GM12875 (cell line): ENCODE measurements at regions not wholly inside any gene's neighbourhood (a gene's known extent, or its start where the extent isn't known, plus 50 kb on each side); places are given as distances from the start of the nearest gene placed in this dataset.

ENCODE experiments used
- H3K4me3 ChIP-seq: one replicate; pipeline ENCODE4 v1.5.1; 2011; ENCODE audit warnings: low read depth, low read length, control low read depth
- TF ChIP-seq, protein P1 (sequence below): IDR thresholded peaks from 2 replicates; pipeline ENCODE4 v1.5.1; 2011; ENCODE audit warnings: low read depth, mild to moderate bottlenecking, control low read depth, inconsistent platforms, low read length, moderate library complexity, borderline replicate concordance; ENCODE audit not compliant: insufficient read depth

GRCh38 chr2:14182227-14182946 lies 450.1 kb upstream of the LRATD1 start:
- TF ChIP-seq, protein P1, sequence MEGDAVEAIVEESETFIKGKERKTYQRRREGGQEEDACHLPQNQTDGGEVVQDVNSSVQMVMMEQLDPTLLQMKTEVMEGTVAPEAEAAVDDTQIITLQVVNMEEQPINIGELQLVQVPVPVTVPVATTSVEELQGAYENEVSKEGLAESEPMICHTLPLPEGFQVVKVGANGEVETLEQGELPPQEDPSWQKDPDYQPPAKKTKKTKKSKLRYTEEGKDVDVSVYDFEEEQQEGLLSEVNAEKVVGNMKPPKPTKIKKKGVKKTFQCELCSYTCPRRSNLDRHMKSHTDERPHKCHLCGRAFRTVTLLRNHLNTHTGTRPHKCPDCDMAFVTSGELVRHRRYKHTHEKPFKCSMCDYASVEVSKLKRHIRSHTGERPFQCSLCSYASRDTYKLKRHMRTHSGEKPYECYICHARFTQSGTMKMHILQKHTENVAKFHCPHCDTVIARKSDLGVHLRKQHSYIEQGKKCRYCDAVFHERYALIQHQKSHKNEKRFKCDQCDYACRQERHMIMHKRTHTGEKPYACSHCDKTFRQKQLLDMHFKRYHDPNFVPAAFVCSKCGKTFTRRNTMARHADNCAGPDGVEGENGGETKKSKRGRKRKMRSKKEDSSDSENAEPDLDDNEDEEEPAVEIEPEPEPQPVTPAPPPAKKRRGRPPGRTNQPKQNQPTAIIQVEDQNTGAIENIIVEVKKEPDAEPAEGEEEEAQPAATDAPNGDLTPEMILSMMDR = no peak
- H3K4me3 ChIP-seq = no peak overlapping the region

GRCh38 chr2:14185906-14186305 lies 446.6 kb upstream of the LRATD1 start:
- no peak overlapping the region for H3K4me3 ChIP-seq
- TF ChIP-seq, protein P1 = no peak

DNA sequence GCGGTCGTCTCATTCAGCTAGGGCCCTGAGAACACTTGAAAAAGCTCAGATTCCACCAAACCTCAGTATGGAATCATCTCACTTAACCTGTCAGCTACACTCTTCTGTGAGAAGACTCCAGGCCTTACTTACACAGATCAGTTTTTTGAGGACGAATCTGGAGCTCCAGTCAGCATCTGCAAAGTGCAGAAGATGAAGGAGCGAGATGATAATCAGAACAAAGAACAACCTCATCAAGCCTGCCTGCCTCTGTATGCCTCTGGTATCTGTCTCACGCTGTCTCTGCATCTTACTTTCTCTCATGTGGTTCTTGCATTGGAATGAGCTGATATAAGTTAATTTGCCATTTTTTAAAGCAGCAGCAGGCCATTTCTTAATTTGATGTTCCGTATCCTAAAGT lies 444.1 kb upstream of the LRATD1 start:
- TF ChIP-seq, protein P1 = no peak
- no peak overlapping the region for H3K4me3 ChIP-seq

DNA sequence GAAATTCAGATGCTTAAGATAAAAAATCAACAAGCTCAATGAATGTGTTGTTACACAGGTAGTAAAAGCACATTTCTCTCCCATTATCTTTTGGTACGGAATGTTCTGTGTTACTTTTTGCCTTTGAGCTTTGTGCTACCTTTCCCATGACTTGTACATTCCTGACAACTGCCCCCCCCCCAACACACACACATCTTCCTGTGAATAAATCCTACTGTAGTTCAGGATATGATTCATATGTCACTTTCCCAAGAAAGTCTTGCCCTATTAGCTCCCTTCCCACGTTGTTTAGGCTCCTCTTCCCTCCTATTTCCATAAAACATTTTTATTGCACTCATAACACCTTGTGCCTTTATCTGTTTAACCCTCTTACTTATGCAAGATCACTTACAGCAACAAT lies 442.6 kb upstream of the LRATD1 start:
- TF ChIP-seq, protein P1 = no peak
- no peak overlapping the region for H3K4me3 ChIP-seq

DNA sequence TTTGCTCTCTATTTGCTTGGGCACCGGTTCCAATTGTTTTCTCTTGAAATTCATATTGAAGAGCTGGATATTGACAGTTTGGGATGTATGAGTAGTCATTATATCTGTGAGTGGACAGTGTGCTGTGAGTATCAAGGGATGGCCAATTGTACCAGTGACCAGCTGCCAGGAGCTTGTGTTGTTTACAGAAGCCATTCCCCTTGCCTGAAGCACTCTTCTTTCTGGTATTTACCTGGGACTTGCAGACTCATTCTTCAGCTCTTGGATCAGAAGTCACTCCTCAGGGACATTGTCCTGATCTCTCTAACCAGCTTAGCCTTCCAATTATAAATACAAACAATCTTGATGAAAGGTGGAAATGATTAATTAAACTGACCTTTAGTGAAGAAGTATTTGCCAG lies 438.3 kb upstream of the LRATD1 start:
- H3K4me3 ChIP-seq = no peak overlapping the region
- TF ChIP-seq, protein P1 = no peak

GRCh38 chr2:14197293-14197692 lies 435.2 kb upstream of the LRATD1 start:
- TF ChIP-seq, protein P1 = no peak
- no peak overlapping the region for H3K4me3 ChIP-seq

DNA sequence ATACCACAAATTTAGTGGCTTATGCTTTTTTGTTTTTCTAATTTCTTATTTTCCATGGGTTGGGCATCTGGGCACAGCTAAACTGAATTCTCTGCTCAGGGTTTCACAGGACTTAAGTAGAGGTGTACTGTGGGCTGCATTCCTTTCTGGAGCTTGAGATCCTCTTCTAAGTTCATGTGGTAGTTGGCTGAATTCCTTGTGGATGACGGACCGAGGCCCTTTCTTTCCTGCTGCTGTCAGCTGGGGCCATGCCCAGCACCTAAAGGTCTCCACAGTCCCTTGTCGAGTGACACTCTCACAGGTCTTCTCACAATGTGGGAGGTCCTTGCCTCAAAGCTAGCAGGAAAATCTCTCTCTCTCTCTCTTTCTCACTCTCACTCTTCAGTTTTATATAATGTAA lies 433.5 kb upstream of the LRATD1 start:
- no peak overlapping the region for H3K4me3 ChIP-seq
- TF ChIP-seq, protein P1 = no peak
